H9 (cell line): ENCODE measurements at regions not wholly inside any gene's neighbourhood (a gene's known extent, or its start where the extent isn't known, plus 50 kb on each side); places are given as distances from the start of the nearest gene placed in this dataset.

Source experiments
- DNase-seq: peaks from one replicate; pipeline ENCODE4 v3.0.0-alpha.2; 2017
- H2AFZ ChIP-seq: one replicate; pipeline ENCODE4 v1.6.1; 2013; ENCODE audit warnings: mild to moderate bottlenecking, low read length, control low read depth, moderate library complexity
- H2AK5ac ChIP-seq: 2 replicates; pipeline ENCODE4 v1.6.1; 2013; ENCODE audit warnings: low read length, control low read depth, mixed read lengths; ENCODE audit not compliant: insufficient read length
- H2BK120ac ChIP-seq: one replicate; pipeline ENCODE4 v1.6.1; 2013; ENCODE audit warnings: low read depth, mild to moderate bottlenecking, low read length, control low read depth, inconsistent platforms; ENCODE audit not compliant: poor library complexity, severe bottlenecking
- H2BK12ac ChIP-seq: 2 replicates; pipeline ENCODE4 v1.6.1; 2013; ENCODE audit warnings: low read length, control low read depth, mixed read lengths, low read depth; ENCODE audit not compliant: insufficient read length
- H2BK15ac ChIP-seq: 2 replicates; pipeline ENCODE4 v1.6.1; 2013; ENCODE audit warnings: low read depth, low read length, control low read depth
- H2BK20ac ChIP-seq: one replicate; pipeline ENCODE4 v1.6.1; 2013; ENCODE audit warnings: low read depth, mild to moderate bottlenecking, low read length, control low read depth, inconsistent platforms; ENCODE audit not compliant: poor library complexity, severe bottlenecking
- H2BK5ac ChIP-seq: 2 replicates; pipeline ENCODE4 v1.6.1; 2013; ENCODE audit warnings: low read length, control low read depth, mixed read lengths; ENCODE audit not compliant: insufficient read length
- H3K14ac ChIP-seq: 2 replicates; pipeline ENCODE4 v1.6.1; 2013; ENCODE audit warnings: low read length, control low read depth; ENCODE audit not compliant: insufficient read depth
- H3K18ac ChIP-seq: 2 replicates; pipeline ENCODE4 v1.6.1; 2013; ENCODE audit warnings: low read depth, mild to moderate bottlenecking, mixed read lengths, low read length, control low read depth; ENCODE audit not compliant: insufficient read length
- H3K23ac ChIP-seq: 2 replicates; pipeline ENCODE4 v1.6.1; 2013; ENCODE audit warnings: low read length, control low read depth, mixed read lengths, low read depth; ENCODE audit not compliant: insufficient read length
- H3K23me2 ChIP-seq: 2 replicates; pipeline ENCODE4 v1.6.1; 2013; ENCODE audit warnings: low read depth, mild to moderate bottlenecking, mixed read lengths, low read length, control low read depth; ENCODE audit not compliant: insufficient read length, poor library complexity, severe bottlenecking
- H3K27ac ChIP-seq: 2 replicates; pipeline ENCODE4 v1.5.1; 2013; ENCODE audit warnings: low read length, control low read depth, mixed read lengths, low read depth; ENCODE audit not compliant: insufficient read length
- H3K27me3 ChIP-seq: 2 replicates; pipeline ENCODE4 v1.6.1; 2013; ENCODE audit warnings: low read length, control low read depth, inconsistent platforms; ENCODE audit not compliant: insufficient read depth
- H3K4ac ChIP-seq: 2 replicates; pipeline ENCODE4 v1.6.1; 2013; ENCODE audit warnings: low read depth, mild to moderate bottlenecking, control low read depth, inconsistent platforms, low read length, moderate library complexity
- H3K4me1 ChIP-seq: 2 replicates; pipeline ENCODE4 v1.6.1; 2013; ENCODE audit warnings: low read length, control low read depth, inconsistent platforms; ENCODE audit not compliant: insufficient read depth
- H3K4me2 ChIP-seq: 2 replicates; pipeline ENCODE4 v1.6.1; 2013; ENCODE audit warnings: low read length, control low read depth, mixed read lengths; ENCODE audit not compliant: insufficient read length, insufficient read depth
- H3K56ac ChIP-seq: 2 replicates; pipeline ENCODE4 v1.6.1; 2013; ENCODE audit warnings: low read depth, mild to moderate bottlenecking, mixed read lengths, low read length, control low read depth; ENCODE audit not compliant: insufficient read length
- H3K79me1 ChIP-seq: 2 replicates; pipeline ENCODE4 v1.6.1; 2013; ENCODE audit warnings: low read depth, mild to moderate bottlenecking, moderate library complexity, low read length, control low read depth, inconsistent platforms; ENCODE audit not compliant: insufficient read depth, poor library complexity, severe bottlenecking
- H3K79me2 ChIP-seq: 2 replicates; pipeline ENCODE4 v1.6.1; 2013; ENCODE audit warnings: low read length, control low read depth, inconsistent platforms; ENCODE audit not compliant: insufficient read depth
- H3K9ac ChIP-seq: 2 replicates; pipeline ENCODE4 v1.6.1; 2013; ENCODE audit warnings: low read length, control low read depth, mixed read lengths; ENCODE audit not compliant: insufficient read length; ENCODE audit errors: extremely low read depth
- H3K9me3 ChIP-seq: one replicate; pipeline ENCODE4 v1.6.1; 2013; ENCODE audit warnings: low read depth, low read length, inconsistent platforms; ENCODE audit not compliant: control insufficient read depth
- H3T11ph ChIP-seq: one replicate; pipeline ENCODE4 v1.6.1; 2013; ENCODE audit warnings: mild to moderate bottlenecking, low read length, control low read depth, inconsistent platforms
- H4K20me1 ChIP-seq: one replicate; pipeline ENCODE4 v1.6.1; 2013; ENCODE audit not compliant: control insufficient read depth, insufficient read length, insufficient read depth
- H4K5ac ChIP-seq: 2 replicates; pipeline ENCODE4 v1.6.1; 2013; ENCODE audit warnings: low read depth, mild to moderate bottlenecking, mixed read lengths, low read length, control low read depth; ENCODE audit not compliant: insufficient read length
- H4K8ac ChIP-seq: replicated peaks from 2 replicates; pipeline ENCODE4 v1.6.1; 2013; ENCODE audit warnings: low read length, control low read depth, mixed read lengths, low read depth; ENCODE audit not compliant: insufficient read length
- H4K91ac ChIP-seq: 2 replicates; pipeline ENCODE4 v1.6.1; 2013; ENCODE audit warnings: low read depth, mild to moderate bottlenecking, moderate library complexity, mixed read lengths, low read length, control low read depth; ENCODE audit not compliant: insufficient read length
- H3K27ac Mint-ChIP-seq, 3 experiments: 2 replicates in 2 of 3; 3 replicates in 1 of 3; pipeline ENCODE4 v1.8.0; 2020 to 2021; ENCODE audit warnings: mixed read lengths in 3 of 3, mild to moderate bottlenecking in 1 of 3, moderate library complexity in 1 of 3
- H3K27me3 Mint-ChIP-seq: 2 replicates; pipeline ENCODE4 v1.8.0; 2021; ENCODE audit warnings: low read depth, mild to moderate bottlenecking, moderate library complexity, mixed read lengths
- H3K36me3 Mint-ChIP-seq, 3 experiments: 2 replicates in 2 of 3; 3 replicates in 1 of 3; pipeline ENCODE4 v1.8.0; 2020 to 2021; ENCODE audit warnings: low read depth in 3 of 3, mixed read lengths in 3 of 3; ENCODE audit not compliant: insufficient read depth in 1 of 3
- H3K4me1 Mint-ChIP-seq, 2 experiments: 2 replicates each; pipeline ENCODE4 v1.8.0; 2020; ENCODE audit warnings: mixed read lengths in 2 of 2
- H3K4me3 Mint-ChIP-seq, 2 experiments: 2 replicates in 1 of 2; 3 replicates in 1 of 2; pipeline ENCODE4 v1.8.0; 2020 to 2021; ENCODE audit warnings: mild to moderate bottlenecking in 2 of 2, mixed read lengths in 2 of 2, moderate library complexity in 1 of 2
- H3K9me3 Mint-ChIP-seq, 2 experiments: 2 replicates in 1 of 2; 3 replicates in 1 of 2; pipeline ENCODE4 v1.8.0; 2020; ENCODE audit warnings: mild to moderate bottlenecking in 2 of 2, mixed read lengths in 2 of 2, moderate library complexity in 1 of 2
- WGBS: extraction: QIAGEN DNeasy Blood & Tissue Kit; methylation state at CpG from one replicate; pipeline ENCODE4 v1.1.7; 2013; ENCODE audit warnings: missing lambda C conversion rate, low lambda C conversion rate, mixed read lengths; ENCODE audit not compliant: insufficient read length; ENCODE audit errors: extremely low coverage; 5-methylcytosine and 5-hydroxymethylcytosine counted together
- TF ChIP-seq, protein P1 (sequence below): fragments of 200-600 bp; sonication (generic); conservative IDR thresholded peaks from 3 replicates; pipeline ENCODE4 v1.8.0; 2021; ENCODE audit warnings: antibody characterized with exemption, mild to moderate bottlenecking

- TF ChIP-seq, protein P1, sequence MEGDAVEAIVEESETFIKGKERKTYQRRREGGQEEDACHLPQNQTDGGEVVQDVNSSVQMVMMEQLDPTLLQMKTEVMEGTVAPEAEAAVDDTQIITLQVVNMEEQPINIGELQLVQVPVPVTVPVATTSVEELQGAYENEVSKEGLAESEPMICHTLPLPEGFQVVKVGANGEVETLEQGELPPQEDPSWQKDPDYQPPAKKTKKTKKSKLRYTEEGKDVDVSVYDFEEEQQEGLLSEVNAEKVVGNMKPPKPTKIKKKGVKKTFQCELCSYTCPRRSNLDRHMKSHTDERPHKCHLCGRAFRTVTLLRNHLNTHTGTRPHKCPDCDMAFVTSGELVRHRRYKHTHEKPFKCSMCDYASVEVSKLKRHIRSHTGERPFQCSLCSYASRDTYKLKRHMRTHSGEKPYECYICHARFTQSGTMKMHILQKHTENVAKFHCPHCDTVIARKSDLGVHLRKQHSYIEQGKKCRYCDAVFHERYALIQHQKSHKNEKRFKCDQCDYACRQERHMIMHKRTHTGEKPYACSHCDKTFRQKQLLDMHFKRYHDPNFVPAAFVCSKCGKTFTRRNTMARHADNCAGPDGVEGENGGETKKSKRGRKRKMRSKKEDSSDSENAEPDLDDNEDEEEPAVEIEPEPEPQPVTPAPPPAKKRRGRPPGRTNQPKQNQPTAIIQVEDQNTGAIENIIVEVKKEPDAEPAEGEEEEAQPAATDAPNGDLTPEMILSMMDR, result no peak
- H3K56ac ChIP-seq, result no peak overlapping the region
- H4K8ac ChIP-seq, result no peak overlapping the region
- H3T11ph ChIP-seq, result no peak overlapping the region
- H3K9me3 Mint-ChIP-seq, result no peaks in the 10 kb centered on the region; a peak in 1 of 5 replicates
- no peak overlapping the region for H3K23ac ChIP-seq
- no peaks in the 10 kb centered on the region for H3K23me2 ChIP-seq
- H3K4me2 ChIP-seq, result no peak overlapping the region
- no peak overlapping the region for H3K14ac ChIP-seq
- H2BK15ac ChIP-seq, result no peak overlapping the region
- no peak overlapping the region for H2BK12ac ChIP-seq
- DNase-seq, result no peak
- no peak overlapping the region for H3K4ac ChIP-seq
- H3K9me3 ChIP-seq, result no peaks in the 10 kb centered on the region
- H4K20me1 ChIP-seq, result no peaks in the 10 kb centered on the region
- no peak overlapping the region for H3K4me3 Mint-ChIP-seq
- H2AK5ac ChIP-seq, result no peak overlapping the region
- no peaks in the 10 kb centered on the region; a peak in 2 of 7 replicates for H3K36me3 Mint-ChIP-seq
- no peak overlapping the region for H2BK20ac ChIP-seq
- no peaks in the 10 kb centered on the region; the same call in 1 of the 2 replicates for H3K4me1 ChIP-seq
- H2BK5ac ChIP-seq, result no peak overlapping the region
- H3K79me2 ChIP-seq, result no peaks in the 10 kb centered on the region
- H3K18ac ChIP-seq, result no peak overlapping the region
- no peak overlapping the region for H3K9ac ChIP-seq
- H3K27ac Mint-ChIP-seq, result no peak overlapping the region
- H3K27me3 ChIP-seq, result no peaks in the 10 kb centered on the region
- no peak overlapping the region for H4K91ac ChIP-seq
- WGBS, result no CpG with 5 or more reads among the region's 6 CpGs
- no peaks in the 10 kb centered on the region for H3K79me1 ChIP-seq
- H3K27me3 Mint-ChIP-seq, result peaks cover 2% of the 10 kb centered on the region
- H2AFZ ChIP-seq, result no peak overlapping the region
- peaks cover 16 to 21% of the 10 kb centered on the region in 2 experiments for H3K4me1 Mint-ChIP-seq
- H3K27ac ChIP-seq, result no peak overlapping the region
- no peak overlapping the region for H2BK120ac ChIP-seq
- no peak overlapping the region for H4K5ac ChIP-seq
Measured at GRCh38 chr1:14247666-14248065, 350.8 kb upstream of the KAZN start.
